Choroid plexus epithelial cell (primary cell): ENCODE measurements at regions not wholly inside any gene's neighbourhood (a gene's known extent, or its start where the extent isn't known, plus 50 kb on each side); places are given as distances from the start of the nearest gene placed in this dataset.

Source experiments
- DNase-seq: peaks from one replicate; pipeline ENCODE4 v3.0.0-alpha.2; 2010; ENCODE audit warnings: low read depth
- H3K4me3 ChIP-seq: 2 replicates; pipeline ENCODE4 v1.5.1; 2011; ENCODE audit warnings: low read depth, mild to moderate bottlenecking, control low read depth, low read length, moderate library complexity
- CTCF ChIP-seq: conservative IDR thresholded peaks from 2 replicates; pipeline ENCODE4 v1.5.1; 2011; ENCODE audit warnings: low read depth, mild to moderate bottlenecking, control low read depth, inconsistent platforms, low read length, moderate library complexity

DNA sequence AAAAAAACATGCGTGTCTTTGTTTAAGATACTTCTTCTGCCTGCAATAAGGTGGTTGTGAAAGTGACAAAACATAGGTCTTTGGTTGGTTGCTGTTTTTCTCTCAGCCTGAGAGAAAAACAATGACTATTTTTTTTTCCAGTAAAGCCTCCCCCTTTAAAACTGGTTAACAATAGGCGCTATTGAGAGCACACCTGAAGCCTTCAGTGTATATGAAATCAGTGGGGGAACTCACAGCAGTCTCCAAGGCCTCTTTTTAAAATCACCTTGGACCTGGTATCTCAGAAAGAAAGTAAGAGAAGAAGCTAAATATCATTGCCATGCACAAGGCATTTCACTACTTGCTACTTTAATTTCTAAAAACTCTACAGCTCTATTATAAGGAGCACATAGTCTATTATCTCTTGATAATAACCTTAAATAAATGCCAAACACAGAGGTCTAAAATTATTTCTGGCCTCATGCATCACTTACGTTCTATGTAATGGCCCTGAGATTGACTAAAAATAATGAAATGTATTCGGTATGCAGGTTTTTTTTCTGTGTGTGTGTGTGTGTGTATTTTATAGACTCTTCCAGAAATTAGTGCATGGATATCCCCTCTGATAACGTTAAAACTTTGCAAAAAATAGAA lies 544.4 kb downstream of the TDRD15 start:
- no peak overlapping the region for H3K4me3 ChIP-seq
- no peak for DNase-seq
- no peak for TF ChIP-seq CTCF

DNA sequence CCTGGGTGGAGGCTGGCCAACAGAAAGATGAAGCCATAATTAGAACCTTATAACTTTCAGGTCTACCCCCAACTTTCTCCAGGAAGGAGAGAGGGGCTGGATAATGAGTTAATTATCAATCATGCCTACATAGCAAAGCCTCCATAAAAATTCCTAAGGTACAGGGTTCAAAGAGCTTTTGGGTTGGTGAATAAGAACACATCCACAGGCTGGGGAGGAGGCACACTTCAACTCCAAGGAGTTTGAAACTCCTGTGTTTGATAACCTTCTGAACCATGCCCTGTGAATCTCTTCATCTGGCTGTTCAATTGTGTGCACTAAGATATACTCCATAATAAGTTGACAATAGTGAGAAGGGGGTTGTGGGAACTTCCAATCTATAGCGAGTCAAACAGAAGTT lies 552.3 kb downstream of the TDRD15 start:
- no peak for TF ChIP-seq CTCF
- H3K4me3 ChIP-seq: no peak overlapping the region
- DNase-seq: no peak

GRCh38 chr2:21676676-21677075 lies 552.9 kb downstream of the TDRD15 start:
- TF ChIP-seq CTCF: no peak
- DNase-seq: peak; percentile 6

GRCh38 chr2:21683838-21684237 lies 560.1 kb downstream of the TDRD15 start:
- no peak overlapping the region for H3K4me3 ChIP-seq
- TF ChIP-seq CTCF: no peak
- no peak for DNase-seq

More at GRCh38 chr2:21676676-21677075, 552.9 kb downstream of the TDRD15 start:
- H3K4me3 ChIP-seq: no peak overlapping the region

- no peak for DNase-seq
- H3K4me3 ChIP-seq: no peak overlapping the region
- no peak for TF ChIP-seq CTCF
These were observed 563.8 kb downstream of the TDRD15 start for GRCh38 chr2:21687589-21687988.

- TF ChIP-seq CTCF: no peak
- no peak overlapping the region for H3K4me3 ChIP-seq
- no peak for DNase-seq
These were observed 566.2 kb downstream of the TDRD15 start for GRCh38 chr2:21690005-21690404.

DNA sequence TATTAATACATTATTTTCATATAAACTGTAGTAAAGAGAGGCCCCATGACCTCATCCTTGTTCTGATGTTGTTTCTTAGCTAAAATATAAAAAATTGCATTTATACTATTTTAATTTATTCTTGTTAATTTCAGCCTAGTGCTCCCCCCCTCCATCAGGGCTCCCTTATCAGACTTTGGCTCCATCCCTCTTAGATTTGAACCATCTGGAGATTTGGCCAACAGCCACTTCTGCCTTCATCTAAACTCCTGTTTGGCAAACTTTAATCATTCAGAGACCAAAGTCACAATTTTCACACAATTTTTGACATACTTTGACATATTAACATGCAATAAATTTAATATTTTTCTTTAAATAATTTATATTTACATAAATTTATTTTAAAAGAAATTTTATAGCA lies 569.3 kb downstream of the TDRD15 start:
- DNase-seq: no peak
- H3K4me3 ChIP-seq: no peak overlapping the region
- no peak for TF ChIP-seq CTCF
